ENCODE measurements at regions not wholly inside any gene's neighbourhood (a gene's known extent, or its start where the extent isn't known, plus 50 kb on each side); places are given as distances from the start of the nearest gene placed in this dataset.

- Histone ChIP-seq H3K4me1 (ENCODE audit: control insufficient read depth, insufficient read depth, low read length) (peaks cover 7% of the 10 kb centered on the region), H3K4me3 (ENCODE audit: low read length) (no peak overlapping the region), H3K9me3 (ENCODE audit: control insufficient read depth, low read length) (peaks cover 2% of the 10 kb centered on the region), H3K27me3 (replicated peaks; ENCODE audit: control insufficient read depth, insufficient read depth, low read length) (peaks cover 4% of the 10 kb centered on the region), H3K36me3 (ENCODE audit: control insufficient read depth, insufficient read depth, low read length, severe bottlenecking) (no peaks in the 10 kb centered on the region), H3K9ac (ENCODE audit: low read length) (no peak overlapping the region)
- no peak for DNase-seq (ENCODE audit: low read depth)
Measured at GRCh38 chr9:2320114-2320513, 301.5 kb upstream of the VLDLR start.

- Histone ChIP-seq H3K27me3 (replicated peaks; ENCODE audit: control insufficient read depth, insufficient read depth, low read length) (peaks cover 4% of the 10 kb centered on the region), H3K36me3 (ENCODE audit: control insufficient read depth, insufficient read depth, low read length, severe bottlenecking) (no peaks in the 10 kb centered on the region)
Measured at GRCh38 chr9:2320632-2321031, 301.0 kb upstream of the VLDLR start.

GRCh38 chr9:2321523-2322148, 300.0 kb upstream of the VLDLR start:
- no peaks in the 10 kb centered on the region for H3K9me3 ChIP-seq (ENCODE audit: control insufficient read depth, low read length)
- H3K27me3 ChIP-seq (replicated peaks; ENCODE audit: control insufficient read depth, insufficient read depth, low read length) = peaks cover 4% of the 10 kb centered on the region
- peak; percentile 9 for DNase-seq (ENCODE audit: low read depth)
- H3K9ac ChIP-seq (ENCODE audit: low read length) = no peak overlapping the region
- no peak overlapping the region for H3K4me3 ChIP-seq (ENCODE audit: low read length)
- no peaks in the 10 kb centered on the region for H3K36me3 ChIP-seq (ENCODE audit: control insufficient read depth, insufficient read depth, low read length, severe bottlenecking)
- peaks cover 7% of the 10 kb centered on the region for H3K4me1 ChIP-seq (ENCODE audit: control insufficient read depth, insufficient read depth, low read length)

More at GRCh38 chr9:2320632-2321031, 301.0 kb upstream of the VLDLR start:
- H3K9me3 ChIP-seq (ENCODE audit: control insufficient read depth, low read length) = no peaks in the 10 kb centered on the region
- H3K9ac ChIP-seq (ENCODE audit: low read length) = no peak overlapping the region
- DNase-seq (ENCODE audit: low read depth) = no peak
- no peak overlapping the region for H3K4me3 ChIP-seq (ENCODE audit: low read length)
- peaks cover 7% of the 10 kb centered on the region for H3K4me1 ChIP-seq (ENCODE audit: control insufficient read depth, insufficient read depth, low read length)

- Histone ChIP-seq H3K36me3 (ENCODE audit: control insufficient read depth, insufficient read depth, low read length, severe bottlenecking) (no peaks in the 10 kb centered on the region), H3K4me1 (ENCODE audit: control insufficient read depth, insufficient read depth, low read length) (peaks cover 7% of the 10 kb centered on the region), H3K27me3 (replicated peaks; ENCODE audit: control insufficient read depth, insufficient read depth, low read length) (peaks cover 4% of the 10 kb centered on the region), H3K9me3 (ENCODE audit: control insufficient read depth, low read length) (no peaks in the 10 kb centered on the region), H3K4me3 (ENCODE audit: low read length) (no peak overlapping the region), H3K9ac (ENCODE audit: low read length) (no peak overlapping the region)
- no peak for DNase-seq (ENCODE audit: low read depth)
Measured at GRCh38 chr9:2324742-2325141, 296.8 kb upstream of the VLDLR start.

GRCh38 chr9:2332663-2333062, 288.9 kb upstream of the VLDLR start:
- no peak overlapping the region for H3K4me3 ChIP-seq (ENCODE audit: low read length)
- H3K4me1 ChIP-seq (ENCODE audit: control insufficient read depth, insufficient read depth, low read length) = peaks cover 7% of the 10 kb centered on the region
- no peaks in the 10 kb centered on the region for H3K36me3 ChIP-seq (ENCODE audit: control insufficient read depth, insufficient read depth, low read length, severe bottlenecking)
- no peak for DNase-seq (ENCODE audit: low read depth)
- no peaks in the 10 kb centered on the region for H3K9me3 ChIP-seq (ENCODE audit: control insufficient read depth, low read length)
- no peaks in the 10 kb centered on the region for H3K27me3 ChIP-seq (replicated peaks; ENCODE audit: control insufficient read depth, insufficient read depth, low read length)
- H3K9ac ChIP-seq (ENCODE audit: low read length) = no peak overlapping the region

- no peak for DNase-seq (ENCODE audit: low read depth)
- Histone ChIP-seq H3K4me3 (ENCODE audit: low read length) (no peak overlapping the region), H3K27me3 (replicated peaks; ENCODE audit: control insufficient read depth, insufficient read depth, low read length) (no peaks in the 10 kb centered on the region), H3K36me3 (ENCODE audit: control insufficient read depth, insufficient read depth, low read length, severe bottlenecking) (no peaks in the 10 kb centered on the region), H3K9me3 (ENCODE audit: control insufficient read depth, low read length) (no peaks in the 10 kb centered on the region), H3K4me1 (ENCODE audit: control insufficient read depth, insufficient read depth, low read length) (peaks cover 20% of the 10 kb centered on the region), H3K9ac (ENCODE audit: low read length) (no peak overlapping the region)
Measured at GRCh38 chr9:2335260-2335659, 286.3 kb upstream of the VLDLR start.

GRCh38 chr9:2336055-2336454, 285.5 kb upstream of the VLDLR start:
- Histone ChIP-seq H3K27me3 (replicated peaks; ENCODE audit: control insufficient read depth, insufficient read depth, low read length) (no peaks in the 10 kb centered on the region), H3K4me3 (ENCODE audit: low read length) (no peak overlapping the region), H3K9me3 (ENCODE audit: control insufficient read depth, low read length) (no peaks in the 10 kb centered on the region), H3K4me1 (ENCODE audit: control insufficient read depth, insufficient read depth, low read length) (peaks cover 22% of the 10 kb centered on the region), H3K36me3 (ENCODE audit: control insufficient read depth, insufficient read depth, low read length, severe bottlenecking) (no peaks in the 10 kb centered on the region), H3K9ac (ENCODE audit: low read length) (no peak overlapping the region)
- peak; percentile 35 for DNase-seq (ENCODE audit: low read depth)

- Histone ChIP-seq H3K9me3 (ENCODE audit: control insufficient read depth, low read length) (no peaks in the 10 kb centered on the region), H3K27me3 (replicated peaks; ENCODE audit: control insufficient read depth, insufficient read depth, low read length) (no peaks in the 10 kb centered on the region), H3K9ac (ENCODE audit: low read length) (no peak overlapping the region), H3K4me3 (ENCODE audit: low read length) (no peak overlapping the region), H3K36me3 (ENCODE audit: control insufficient read depth, insufficient read depth, low read length, severe bottlenecking) (no peaks in the 10 kb centered on the region), H3K4me1 (ENCODE audit: control insufficient read depth, insufficient read depth, low read length) (peaks cover 22% of the 10 kb centered on the region)
- no peak for DNase-seq (ENCODE audit: low read depth)
Measured at GRCh38 chr9:2337131-2337530, 284.5 kb upstream of the VLDLR start.

- Histone ChIP-seq H3K27me3 (replicated peaks; ENCODE audit: control insufficient read depth, insufficient read depth, low read length) (no peaks in the 10 kb centered on the region), H3K4me3 (ENCODE audit: low read length) (no peak overlapping the region), H3K9ac (ENCODE audit: low read length) (peak overlapping the region; percentile 48), H3K9me3 (ENCODE audit: control insufficient read depth, low read length) (no peaks in the 10 kb centered on the region), H3K36me3 (ENCODE audit: control insufficient read depth, insufficient read depth, low read length, severe bottlenecking) (no peaks in the 10 kb centered on the region), H3K4me1 (ENCODE audit: control insufficient read depth, insufficient read depth, low read length) (peaks cover 22% of the 10 kb centered on the region)
- DNase-seq (ENCODE audit: low read depth) = no peak
Measured at GRCh38 chr9:2337627-2338026, 284.0 kb upstream of the VLDLR start.

- peaks cover 22% of the 10 kb centered on the region for H3K4me1 ChIP-seq (ENCODE audit: control insufficient read depth, insufficient read depth, low read length)
- no peak overlapping the region for H3K9ac ChIP-seq (ENCODE audit: low read length)
- no peaks in the 10 kb centered on the region for H3K36me3 ChIP-seq (ENCODE audit: control insufficient read depth, insufficient read depth, low read length, severe bottlenecking)
- H3K9me3 ChIP-seq (ENCODE audit: control insufficient read depth, low read length) = no peaks in the 10 kb centered on the region
- DNase-seq (ENCODE audit: low read depth) = no peak
- no peak overlapping the region for H3K4me3 ChIP-seq (ENCODE audit: low read length)
- no peaks in the 10 kb centered on the region for H3K27me3 ChIP-seq (replicated peaks; ENCODE audit: control insufficient read depth, insufficient read depth, low read length)
Measured at GRCh38 chr9:2338777-2339365, 282.7 kb upstream of the VLDLR start.

GRCh38 chr9:2339416-2339815, 282.2 kb upstream of the VLDLR start:
- H3K9me3 ChIP-seq (ENCODE audit: control insufficient read depth, low read length) = no peaks in the 10 kb centered on the region
- no peak overlapping the region for H3K4me3 ChIP-seq (ENCODE audit: low read length)
- H3K27me3 ChIP-seq (replicated peaks; ENCODE audit: control insufficient read depth, insufficient read depth, low read length) = no peaks in the 10 kb centered on the region
- no peaks in the 10 kb centered on the region for H3K36me3 ChIP-seq (ENCODE audit: control insufficient read depth, insufficient read depth, low read length, severe bottlenecking)
- DNase-seq (ENCODE audit: low read depth) = no peak
- H3K4me1 ChIP-seq (ENCODE audit: control insufficient read depth, insufficient read depth, low read length) = peaks cover 22% of the 10 kb centered on the region
- no peak overlapping the region for H3K9ac ChIP-seq (ENCODE audit: low read length)
